HG03097 (cell line): ENCODE measurements at regions not wholly inside any gene's neighbourhood (a gene's known extent, or its start where the extent isn't known, plus 50 kb on each side); places are given as distances from the start of the nearest gene placed in this dataset.

Experiments used
- ATAC-seq: cut with Tn5 transposase; IDR thresholded peaks from one replicate; pipeline ENCODE4 v1.9.1; 2021; ENCODE audit not compliant: unreplicated experiment, low FRiP score

DNA sequence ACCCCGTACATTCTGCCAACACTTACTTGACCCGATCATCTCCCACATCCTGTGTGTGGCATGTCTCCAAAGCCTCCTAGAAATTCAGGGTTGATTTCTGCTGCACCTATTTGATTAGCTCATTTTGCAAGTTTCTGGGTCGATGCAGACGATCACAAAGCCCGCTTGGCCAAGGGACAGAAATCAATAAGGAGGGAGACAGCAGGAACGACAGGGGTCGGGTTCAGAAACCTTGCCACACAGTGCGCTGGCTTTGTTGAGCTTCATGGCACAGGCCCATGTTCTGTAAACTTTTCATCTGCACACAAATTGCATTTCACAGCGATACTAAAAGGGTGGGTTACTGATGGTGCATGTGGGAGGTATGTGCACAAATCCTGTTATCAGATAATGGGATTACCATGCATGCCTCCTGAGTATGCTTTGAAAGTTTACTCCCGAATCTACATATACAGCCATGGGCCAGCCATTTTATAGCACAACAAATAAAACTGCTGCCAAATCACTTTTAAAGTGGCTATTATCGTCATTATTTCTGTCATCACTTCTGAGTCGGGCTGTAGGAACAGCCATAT is 95.9 kb upstream of the ATP11B start:
- no peak for ATAC-seq

DNA sequence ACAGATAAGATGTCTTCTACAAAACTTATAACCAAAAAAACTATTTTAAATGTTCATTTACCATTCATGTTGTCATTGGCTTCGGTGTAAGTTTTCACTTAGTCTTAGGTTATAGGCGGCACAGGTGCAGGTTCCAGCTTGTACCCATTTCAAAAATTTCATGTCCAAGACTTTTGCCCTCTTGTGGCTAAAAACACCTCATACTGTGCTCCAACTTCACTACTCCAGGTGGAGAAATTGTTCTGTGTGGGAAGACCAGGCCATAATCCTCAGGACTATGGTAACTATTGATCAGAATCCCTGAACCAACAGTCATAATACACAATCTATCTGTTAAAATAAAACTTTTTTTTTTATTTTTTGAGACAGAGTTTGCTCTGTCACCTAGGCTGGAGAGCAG is 95.2 kb upstream of the ATP11B start:
- ATAC-seq, result no peak

DNA sequence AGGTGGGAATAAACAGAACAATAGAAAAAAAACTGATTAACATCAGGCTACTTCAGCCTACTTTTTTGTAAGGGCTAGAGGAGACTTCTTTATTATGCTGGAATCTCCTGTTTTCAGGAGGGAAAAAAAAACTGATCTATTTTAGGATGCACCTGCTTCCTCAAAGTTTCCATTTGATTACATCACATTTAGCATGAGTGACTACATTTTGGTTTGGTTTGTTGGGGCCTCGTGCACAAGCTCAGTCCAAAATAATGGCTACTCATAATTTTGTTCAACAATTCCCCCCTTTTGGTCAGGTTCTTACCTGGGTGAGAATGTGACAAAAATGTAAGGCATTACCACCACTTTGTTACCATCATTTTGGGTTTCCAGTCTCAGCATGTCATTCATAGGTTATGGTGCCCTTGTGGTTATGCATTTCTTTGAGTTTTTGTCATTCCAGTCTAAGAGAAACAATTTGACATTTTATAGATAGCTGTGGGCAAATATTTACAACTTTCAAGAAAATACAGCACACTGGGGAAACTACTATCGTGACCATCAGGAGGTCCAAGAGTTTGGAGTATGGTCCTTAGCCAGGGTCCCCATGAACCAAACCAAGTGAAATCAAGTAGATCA is 93.6 kb upstream of the ATP11B start:
- ATAC-seq, result no peak

DNA sequence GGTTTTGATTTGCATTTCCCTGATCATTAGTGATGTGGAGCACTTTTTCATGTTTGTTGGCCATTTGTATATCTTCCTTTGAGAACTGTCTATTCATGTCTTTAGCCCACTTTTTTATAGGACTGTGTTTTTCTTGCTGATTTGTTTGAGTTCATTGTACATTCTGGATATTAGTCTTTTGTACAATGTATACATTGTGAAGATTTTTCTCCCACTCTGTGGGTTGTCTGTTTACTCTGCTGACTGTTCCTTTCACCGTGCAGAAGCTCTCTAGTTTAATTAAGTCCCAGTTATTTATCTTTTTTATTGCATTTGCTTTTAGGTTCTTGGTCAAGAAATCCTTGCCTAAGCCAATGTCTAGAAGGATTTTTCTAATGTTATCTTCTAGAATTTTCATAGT is 91.1 kb upstream of the ATP11B start:
- ATAC-seq, result no peak

DNA sequence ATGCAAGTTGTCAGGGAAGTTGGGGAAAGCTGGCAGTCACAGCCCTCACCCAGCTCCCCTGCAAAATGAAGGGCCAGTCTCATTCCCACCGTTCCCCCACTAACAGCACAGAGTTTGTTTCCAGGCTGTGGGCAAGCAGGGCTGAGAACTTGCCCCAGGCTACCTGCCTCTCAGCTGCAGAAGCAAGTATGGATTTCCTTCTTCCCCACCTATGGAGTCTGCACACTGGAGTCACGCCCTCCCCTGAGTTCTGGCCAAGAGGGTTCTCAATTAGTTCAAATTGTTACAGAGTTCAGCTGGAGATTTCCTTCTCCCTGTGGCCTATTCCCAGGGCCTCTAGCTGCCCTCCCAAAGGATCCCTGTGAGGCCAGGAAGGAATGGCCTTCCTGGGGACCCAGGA is 90.1 kb upstream of the ATP11B start:
- ATAC-seq, result no peak

DNA sequence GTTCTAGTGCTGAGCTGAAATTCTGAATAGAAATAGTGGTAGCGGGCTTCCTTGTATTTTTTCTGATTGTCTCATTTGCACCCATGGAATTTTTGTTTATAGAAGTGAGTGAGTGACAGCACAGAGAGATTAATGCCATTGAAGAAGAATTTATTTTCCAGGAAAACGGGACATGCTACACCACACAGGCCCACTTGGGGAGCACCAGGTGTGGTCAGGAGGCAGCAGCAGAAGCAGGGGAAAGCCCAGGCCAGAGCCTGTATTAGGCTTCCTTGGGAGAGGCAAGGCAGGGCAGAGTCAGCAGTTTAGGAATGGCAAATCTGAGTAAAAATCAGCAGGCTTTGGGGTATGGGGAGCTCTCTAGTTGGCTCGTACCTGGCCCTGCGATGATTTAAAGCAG is 88.4 kb upstream of the ATP11B start:
- no peak for ATAC-seq

DNA sequence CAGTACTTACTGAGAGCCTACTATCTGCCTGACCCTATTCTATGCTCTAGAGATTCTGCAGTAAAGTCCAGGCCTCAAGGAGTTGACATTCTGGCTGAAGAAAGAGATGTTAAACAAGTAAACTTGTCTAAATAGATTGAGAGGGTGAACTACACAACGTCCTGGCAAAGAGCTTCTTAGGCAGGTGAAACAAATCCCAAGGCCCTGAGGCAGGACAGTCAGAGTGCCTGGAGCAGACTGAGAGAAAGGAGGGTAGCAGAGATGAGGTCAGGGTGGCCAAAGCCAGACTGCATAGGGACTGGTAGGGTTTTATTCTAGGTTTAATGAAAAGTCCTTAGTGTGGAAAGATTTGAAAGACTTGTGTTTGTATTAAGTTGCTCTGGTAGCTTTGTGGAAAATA is 84.5 kb upstream of the ATP11B start:
- ATAC-seq, result no peak

DNA sequence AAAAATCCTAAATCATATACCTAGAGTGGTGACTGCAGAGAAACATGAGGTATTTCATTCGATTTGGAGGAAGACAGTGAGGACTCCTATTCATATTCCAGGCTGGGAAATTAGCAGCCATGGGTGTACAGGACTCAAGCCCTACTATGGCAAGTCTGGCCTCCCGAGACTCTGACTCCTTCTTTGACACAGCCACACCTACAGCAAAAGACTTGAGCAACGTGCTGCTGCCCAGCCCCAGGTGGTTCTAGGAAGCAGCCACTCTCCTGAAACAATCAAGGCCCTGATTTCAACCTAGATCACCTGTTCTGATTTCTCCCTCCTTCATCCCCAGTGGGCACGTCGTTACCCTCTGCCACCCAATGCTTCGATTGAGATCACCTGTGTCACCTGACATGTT is 84.0 kb upstream of the ATP11B start:
- no peak for ATAC-seq

DNA sequence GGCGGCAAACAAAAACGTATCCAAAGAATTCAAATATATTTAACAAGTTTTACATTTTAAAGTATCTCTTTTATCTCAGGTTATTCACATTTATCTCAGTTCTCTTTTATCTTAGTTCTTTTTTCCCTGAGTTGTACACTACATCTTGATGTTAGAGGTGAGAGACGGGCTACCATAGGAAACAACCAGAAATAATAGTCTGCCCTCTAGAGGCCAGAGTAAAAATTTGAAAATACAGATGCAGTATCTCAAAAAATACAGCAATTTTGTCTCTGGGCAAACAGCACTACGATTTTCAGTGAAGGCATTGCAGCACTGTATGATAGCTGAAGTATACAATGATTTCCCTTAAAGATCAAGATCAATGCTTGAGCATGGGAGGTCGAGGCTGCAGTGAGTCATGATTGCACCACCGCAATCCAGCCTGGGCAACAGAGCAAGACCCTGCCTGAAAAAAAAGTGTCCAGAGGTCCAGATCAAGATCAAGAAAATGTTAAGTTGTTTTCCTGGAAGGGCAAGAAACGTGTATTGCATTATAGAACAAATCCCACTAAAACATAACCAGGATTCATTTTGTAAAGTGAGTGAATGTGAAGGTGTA is 82.6 kb upstream of the ATP11B start:
- no peak for ATAC-seq

DNA sequence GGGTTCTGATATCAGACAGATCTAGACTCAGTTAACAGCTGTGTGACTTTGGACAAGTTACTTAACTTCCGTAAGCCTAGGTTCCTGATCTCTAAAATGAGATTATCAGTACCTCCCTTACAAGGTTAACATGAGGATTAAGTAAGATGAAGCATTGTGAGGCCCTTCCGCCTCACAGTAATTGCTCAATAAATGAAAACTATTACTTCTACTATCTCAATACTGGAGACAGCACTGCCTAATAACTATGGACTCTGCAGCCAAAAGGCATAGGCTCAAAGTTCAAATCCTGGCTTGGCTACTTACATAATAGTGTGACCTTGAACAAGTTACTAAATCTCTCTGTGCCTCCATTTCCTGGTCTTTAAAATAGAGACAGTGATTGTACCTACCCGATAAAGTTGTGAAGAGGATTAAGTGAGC is 82.0 kb upstream of the ATP11B start:
- no peak for ATAC-seq

DNA sequence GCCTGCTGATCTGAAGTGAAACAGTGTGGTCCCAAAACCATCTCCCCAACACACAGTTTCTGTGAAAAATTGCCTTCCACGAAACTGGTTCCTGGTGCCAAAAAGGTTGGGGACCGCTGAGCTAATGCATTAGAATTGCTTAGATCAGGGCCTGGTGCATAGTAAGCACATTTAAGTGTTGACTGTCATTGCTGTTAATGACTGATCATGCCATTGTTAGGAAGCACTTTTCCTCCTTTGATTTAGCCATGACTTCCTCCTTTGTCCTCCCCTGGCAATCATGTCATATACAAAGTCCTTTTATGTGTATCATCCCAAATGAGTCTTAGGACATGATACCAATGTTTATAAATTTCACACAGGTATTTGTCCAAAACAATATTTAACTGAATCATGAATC is 81.5 kb upstream of the ATP11B start:
- ATAC-seq, result no peak

DNA sequence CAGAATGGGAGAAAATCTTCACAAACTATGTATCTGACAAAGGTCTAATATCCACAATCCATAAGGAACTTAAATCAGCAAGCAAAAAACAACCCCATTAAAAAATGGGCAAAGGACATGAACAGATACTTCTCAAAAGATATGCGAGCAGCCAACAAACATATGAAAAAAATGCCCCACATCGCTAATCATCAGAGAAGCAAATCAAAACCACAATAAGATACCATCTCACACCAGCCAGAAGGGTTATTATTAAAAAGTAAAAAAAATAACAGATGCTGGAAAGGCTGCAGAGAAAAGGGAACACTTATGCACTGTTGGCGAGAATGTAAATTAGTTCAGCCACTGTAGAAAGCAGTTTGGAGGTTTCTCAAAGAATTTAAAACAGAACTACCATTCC is 80.2 kb upstream of the ATP11B start:
- ATAC-seq, result no peak

DNA sequence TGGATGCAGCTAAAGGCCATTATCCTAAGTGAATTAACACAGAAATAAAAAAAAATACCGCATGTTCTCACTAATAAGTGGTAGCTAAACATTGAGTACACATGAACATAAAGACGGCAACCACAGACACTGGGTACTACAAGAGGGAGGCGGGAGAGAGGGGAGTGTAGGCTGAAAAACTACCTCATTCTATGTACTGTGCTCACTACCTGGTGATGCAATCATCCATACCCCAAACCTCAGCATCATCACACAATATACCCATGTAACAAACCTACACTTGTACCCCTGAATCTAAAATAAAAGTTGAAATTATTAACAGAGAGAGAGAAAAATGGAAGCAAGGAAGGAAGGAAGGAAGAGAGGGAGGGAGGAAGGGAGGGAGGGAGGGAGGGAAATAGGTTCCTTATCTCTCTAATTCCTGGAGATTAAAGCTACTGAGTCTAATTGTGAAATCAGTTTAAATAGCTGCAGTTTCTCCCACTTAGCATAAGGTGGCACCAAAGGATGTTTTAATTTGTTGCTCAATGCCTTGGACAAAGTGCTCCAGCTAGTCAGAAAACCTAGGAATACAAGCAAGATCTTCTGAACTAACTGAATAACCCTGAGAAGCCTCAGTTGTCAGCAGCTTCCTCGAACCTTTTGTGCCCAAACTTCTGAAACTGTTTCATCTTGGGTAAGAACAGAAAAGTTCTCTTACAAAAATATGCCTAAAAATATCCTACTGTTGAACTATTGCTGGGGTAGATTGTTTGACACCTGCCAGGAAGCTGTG is 79.4 kb upstream of the ATP11B start:
- ATAC-seq, result no peak

DNA sequence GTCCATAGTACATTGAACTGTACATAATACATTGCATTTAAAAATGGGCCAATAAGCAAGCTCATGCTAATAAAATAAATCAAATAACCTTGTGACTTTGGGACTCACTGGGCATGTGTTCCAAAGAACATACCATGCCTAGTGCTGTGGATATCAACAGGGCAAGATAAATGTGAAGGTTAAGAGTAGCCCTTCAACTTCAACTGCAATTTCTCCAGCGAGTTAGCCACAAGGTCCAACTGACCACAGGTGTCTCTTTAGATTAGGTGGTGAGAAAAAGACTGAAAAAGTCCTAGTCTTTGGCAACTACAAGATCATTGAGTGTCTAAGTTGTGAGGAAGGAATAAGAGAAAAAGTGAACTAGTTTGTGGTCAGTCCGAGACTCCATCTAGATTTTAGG is 78.3 kb upstream of the ATP11B start:
- ATAC-seq, result no peak

DNA sequence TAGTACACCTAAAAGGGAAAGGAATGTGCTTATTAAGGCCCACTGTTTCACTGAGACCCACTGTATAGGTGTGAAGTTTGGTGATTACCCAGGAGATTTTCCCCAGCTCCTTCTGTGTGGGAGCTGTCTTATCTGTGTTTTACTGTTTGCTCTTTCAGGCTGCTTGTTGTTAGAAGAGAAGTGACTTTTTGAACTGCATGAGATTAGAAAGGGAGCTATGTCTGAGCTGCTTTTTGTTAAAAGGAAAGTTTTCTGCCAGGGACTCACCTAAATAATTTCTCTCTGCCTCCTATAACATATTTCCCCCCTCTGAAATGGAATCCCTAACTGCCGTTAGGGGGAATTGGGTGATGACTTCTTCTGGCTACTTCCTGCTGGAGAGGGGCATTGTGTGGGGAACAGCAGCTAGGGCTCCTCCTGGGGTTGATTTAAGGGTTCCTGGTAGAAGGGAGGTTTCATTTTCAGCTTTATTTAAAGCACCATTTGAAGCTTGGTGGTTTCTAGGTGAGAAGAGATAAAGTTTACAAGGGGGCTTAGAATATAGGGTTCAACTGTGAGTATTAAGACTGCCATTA is 77.1 kb upstream of the ATP11B start:
- peak; percentile 39 for ATAC-seq

DNA sequence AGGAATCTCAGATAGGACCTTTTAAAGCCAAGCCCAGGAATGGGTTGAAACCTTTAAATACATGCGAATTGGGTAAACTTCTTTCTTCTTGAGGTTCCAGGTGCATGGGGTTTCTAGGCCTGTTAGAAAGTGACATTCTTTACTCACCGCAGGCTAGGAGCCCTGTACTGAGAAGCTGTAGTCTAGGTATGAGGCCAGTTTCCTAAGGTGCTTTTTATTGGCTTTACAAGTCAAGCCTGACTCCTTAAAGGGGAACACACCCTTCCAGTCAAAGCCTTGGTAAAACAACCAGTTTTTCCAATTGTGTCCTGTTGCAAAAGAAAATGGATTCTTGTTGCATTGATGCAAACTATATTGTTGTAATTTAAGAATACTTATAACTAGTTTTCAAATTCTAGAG is 76.1 kb upstream of the ATP11B start:
- peak; percentile 85 for ATAC-seq

DNA sequence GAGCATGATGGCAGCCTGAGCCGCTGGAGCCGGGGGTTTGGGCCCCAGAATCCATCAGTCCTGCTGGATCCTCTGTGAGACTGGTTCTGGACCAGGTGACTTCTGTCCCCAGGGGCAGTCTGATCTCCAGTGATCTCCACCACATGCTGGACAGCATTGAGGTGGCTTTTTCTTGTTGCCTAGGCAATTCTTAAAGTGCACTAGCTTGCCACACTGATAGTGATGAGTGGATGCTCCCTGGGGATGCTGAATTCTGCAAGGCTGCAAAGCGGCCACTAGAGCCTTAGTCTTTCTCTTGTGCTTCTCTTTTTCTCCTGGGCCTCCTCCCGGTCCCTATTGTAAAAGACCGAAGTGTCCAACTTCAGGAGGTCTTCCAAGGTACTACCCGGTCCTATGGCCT is 70.4 kb upstream of the ATP11B start:
- ATAC-seq, result no peak

DNA sequence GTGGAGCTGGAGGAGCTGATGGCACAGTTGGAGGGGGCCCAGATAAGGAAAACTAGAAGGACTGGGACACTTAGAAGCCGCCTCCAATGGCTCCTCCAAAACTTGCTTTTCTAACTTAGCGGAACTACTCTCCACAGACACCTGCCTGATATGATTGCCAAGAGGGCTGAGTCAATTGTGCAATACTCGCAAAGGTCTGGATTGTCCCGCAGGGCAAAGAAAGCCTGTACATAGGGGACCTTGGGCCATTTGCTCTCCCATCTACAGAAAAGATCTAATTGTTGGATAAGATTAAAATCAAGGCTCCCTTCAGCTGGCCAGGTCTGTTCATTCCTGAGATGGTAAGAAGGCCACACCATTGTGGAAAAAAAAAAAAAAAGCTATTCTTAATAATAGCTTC is 69.7 kb upstream of the ATP11B start:
- ATAC-seq, result no peak

DNA sequence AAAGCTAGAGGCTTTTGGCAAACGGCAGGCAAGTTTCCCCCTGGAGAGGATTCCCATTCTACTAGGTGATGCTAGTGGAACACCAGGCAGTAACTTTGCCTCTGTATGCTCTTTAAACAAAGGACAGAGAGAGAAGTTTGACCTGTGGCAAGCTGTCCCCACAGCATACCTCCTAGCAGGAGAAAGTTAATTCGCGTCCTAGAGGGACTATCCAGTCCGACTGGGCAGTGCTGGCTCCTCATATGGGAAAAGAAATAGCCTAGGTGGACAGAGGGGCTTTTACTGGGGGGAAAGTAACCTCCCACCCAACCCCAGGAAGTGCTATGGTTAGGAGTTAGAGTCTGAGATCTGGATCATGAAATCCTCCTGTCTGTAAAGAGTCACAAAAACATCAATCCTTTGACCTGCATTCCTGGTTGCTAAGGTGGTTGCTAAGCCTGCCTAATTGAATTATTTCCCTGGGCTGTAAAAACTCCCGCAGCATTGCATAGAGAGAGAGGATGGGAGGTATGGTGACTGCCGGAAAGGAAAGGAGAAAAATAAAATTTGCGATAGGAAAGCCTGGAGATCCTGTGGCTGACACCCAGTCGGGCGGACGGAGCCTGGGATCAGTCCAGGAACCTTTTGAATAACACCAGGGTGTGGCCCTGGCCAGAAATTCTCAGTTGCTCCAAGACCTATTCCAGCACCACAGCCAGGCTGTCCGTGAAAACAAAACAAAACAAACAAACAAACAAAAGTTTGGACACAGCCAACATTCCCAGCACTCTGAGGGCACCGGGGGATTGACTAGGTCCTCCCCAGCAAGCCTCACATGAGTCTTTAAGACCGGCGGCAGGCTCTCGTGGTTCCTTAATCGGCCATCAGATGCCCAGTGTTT is 67.7 kb upstream of the ATP11B start:
- no peak for ATAC-seq
